ENCODE measurements at regions not wholly inside any gene's neighbourhood (a gene's known extent, or its start where the extent isn't known, plus 50 kb on each side); places are given as distances from the start of the nearest gene placed in this dataset.

- Histone ChIP-seq H3K9ac (ENCODE audit: low read length in 3 of 3) (no peak overlapping the region), H3K27ac (ENCODE audit: low read depth in 2 of 2, low read length in 2 of 2) (no peak overlapping the region), H3K4me3 (ENCODE audit: low read length in 3 of 3) (no peak overlapping the region), H3K36me3 (ENCODE audit: control insufficient read depth in 2 of 3, insufficient read depth in 3 of 3, low read length in 3 of 3) (no peaks in the 10 kb centered on the region), H3K27me3 (ENCODE audit: control insufficient read depth, insufficient read depth, low read length) (no peaks in the 10 kb centered on the region), H3K9me3 (ENCODE audit: control insufficient read depth in 2 of 3, insufficient read depth in 1 of 3, low read length in 3 of 3) (no peaks in the 10 kb centered on the region), H3K4me1 (ENCODE audit: control insufficient read depth in 2 of 3, insufficient read depth in 2 of 3, low read depth in 1 of 3, low read length in 3 of 3) (no peaks in the 10 kb centered on the region)
- FAIRE-seq, result no peak
- intact Hi-C loops (cut with DNase I), result no loop called here
- DNase-seq, result no peak
- no peak for TF ChIP-seq CTCF (IDR thresholded peaks at IDR 0.05; ENCODE audit: borderline replicate concordance, extremely low read depth, insufficient read depth)
Observed at GRCh38 chr18:65081786-65082185, 669.0 kb upstream of the CDH7 start.

- Histone ChIP-seq H3K27ac (ENCODE audit: low read depth in 2 of 2, low read length in 2 of 2) (no peak overlapping the region), H3K9me3 (ENCODE audit: control insufficient read depth in 2 of 3, insufficient read depth in 1 of 3, low read length in 3 of 3) (peaks cover 0 to 3% (median 1%) of the 10 kb centered on the region in 3 donors)
Observed at GRCh38 chr18:65073060-65073550, 677.7 kb upstream of the CDH7 start.

GRCh38 chr18:65057439-65058083, 693.3 kb upstream of the CDH7 start:
- Histone ChIP-seq H3K9me3 (ENCODE audit: control insufficient read depth in 2 of 3, insufficient read depth in 1 of 3, low read length in 3 of 3) (no peaks in the 10 kb centered on the region), H3K27me3 (ENCODE audit: control insufficient read depth, insufficient read depth, low read length) (no peaks in the 10 kb centered on the region), H3K27ac (ENCODE audit: low read depth in 2 of 2, low read length in 2 of 2) (no peak overlapping the region), H3K4me1 (ENCODE audit: control insufficient read depth in 2 of 3, insufficient read depth in 2 of 3, low read depth in 1 of 3, low read length in 3 of 3) (no peaks in the 10 kb centered on the region), H3K4me3 (ENCODE audit: low read length in 3 of 3) (no peak overlapping the region), H3K9ac (ENCODE audit: low read length in 3 of 3) (no peak overlapping the region), H3K36me3 (ENCODE audit: control insufficient read depth in 2 of 3, insufficient read depth in 3 of 3, low read length in 3 of 3) (no peaks in the 10 kb centered on the region)
- FAIRE-seq (no peak), DNase-seq (no peak)
- intact Hi-C loops (cut with DNase I), result no loop called here
- no peak for TF ChIP-seq CTCF (IDR thresholded peaks at IDR 0.05; ENCODE audit: borderline replicate concordance, extremely low read depth, insufficient read depth)

More at GRCh38 chr18:65073060-65073550, 677.7 kb upstream of the CDH7 start:
- no peaks in the 10 kb centered on the region for H3K4me1 ChIP-seq (ENCODE audit: control insufficient read depth in 2 of 3, insufficient read depth in 2 of 3, low read depth in 1 of 3, low read length in 3 of 3)
- H3K27me3 ChIP-seq (ENCODE audit: control insufficient read depth, insufficient read depth, low read length), result no peaks in the 10 kb centered on the region
- no peak overlapping the region for H3K4me3 ChIP-seq (ENCODE audit: low read length in 3 of 3)
- intact Hi-C loops (cut with DNase I), result no loop called here
- TF ChIP-seq CTCF (IDR thresholded peaks at IDR 0.05; ENCODE audit: borderline replicate concordance, extremely low read depth, insufficient read depth), result no peak
- no peak for DNase-seq
- no peaks in the 10 kb centered on the region for H3K36me3 ChIP-seq (ENCODE audit: control insufficient read depth in 2 of 3, insufficient read depth in 3 of 3, low read length in 3 of 3)
- no peak for FAIRE-seq
- H3K9ac ChIP-seq (ENCODE audit: low read length in 3 of 3), result no peak overlapping the region

GRCh38 chr18:65056575-65056974, 694.2 kb upstream of the CDH7 start:
- no peaks in the 10 kb centered on the region for H3K36me3 ChIP-seq (ENCODE audit: control insufficient read depth in 2 of 3, insufficient read depth in 3 of 3, low read length in 3 of 3)
- DNase-seq (no peak), FAIRE-seq (no peak)
- H3K4me3 ChIP-seq (ENCODE audit: low read length in 3 of 3), result no peak overlapping the region
- H3K4me1 ChIP-seq (ENCODE audit: control insufficient read depth in 2 of 3, insufficient read depth in 2 of 3, low read depth in 1 of 3, low read length in 3 of 3), result no peaks in the 10 kb centered on the region
- H3K9me3 ChIP-seq (ENCODE audit: control insufficient read depth in 2 of 3, insufficient read depth in 1 of 3, low read length in 3 of 3), result no peaks in the 10 kb centered on the region
- no peak for TF ChIP-seq CTCF (IDR thresholded peaks at IDR 0.05; ENCODE audit: borderline replicate concordance, extremely low read depth, insufficient read depth)
- intact Hi-C loops (cut with DNase I), result no loop called here
- H3K27me3 ChIP-seq (ENCODE audit: control insufficient read depth, insufficient read depth, low read length), result no peaks in the 10 kb centered on the region
- no peak overlapping the region for H3K27ac ChIP-seq (ENCODE audit: low read depth in 2 of 2, low read length in 2 of 2)
- no peak overlapping the region for H3K9ac ChIP-seq (ENCODE audit: low read length in 3 of 3)

Measured in kidney (tissue), 13 donors.